ENCODE measurements at regions not wholly inside any gene's neighbourhood (a gene's known extent, or its start where the extent isn't known, plus 50 kb on each side); places are given as distances from the start of the nearest gene placed in this dataset.

- no peak for TF ChIP-seq ELK1 (IDR thresholded peaks at IDR 0.05; ENCODE audit: low read depth, low read length)
- no peak for TF ChIP-seq KDM5A (IDR thresholded peaks at IDR 0.05)
- TF ChIP-seq GATA3 (IDR thresholded peaks at IDR 0.05; ENCODE audit: borderline replicate concordance): peak; percentile 24; the same call in 1 of the 2 replicates
- no peak for TF ChIP-seq RCOR1 (IDR thresholded peaks at IDR 0.05; ENCODE audit: low read depth, low read length)
- peak; percentile 44; the same call in 1 of the 2 replicates for TF ChIP-seq E2F6 (IDR thresholded peaks at IDR 0.05; ENCODE audit: borderline replicate concordance, low read depth)
- no peak for TF ChIP-seq MYC (IDR thresholded peaks at IDR 0.05; ENCODE audit: borderline replicate concordance, low read length)
- TF ChIP-seq USF2 (IDR thresholded peaks at IDR 0.05): no peak
- no peak for TF ChIP-seq ATOH8 (CRISPR knock-in tag; IDR thresholded peaks at IDR 0.05; ENCODE audit: low read depth)
- TF ChIP-seq TP53 (CRISPR knock-in tag; IDR thresholded peaks at IDR 0.05): no peak
- no peak for TF ChIP-seq TFCP2L1 (CRISPR knock-in tag; IDR thresholded peaks at IDR 0.05)
- peak; percentile 61; the same call in 1 of the 2 replicates for TF ChIP-seq MAX (IDR thresholded peaks at IDR 0.05)
- no peak for TF ChIP-seq JUNB (IDR thresholded peaks at IDR 0.05)
- TF ChIP-seq CTCF (IDR thresholded peaks at IDR 0.05): no peak
- no peak for TF ChIP-seq FOSL2 (IDR thresholded peaks at IDR 0.05)
- peak; percentile 35; the same call in 1 of the 2 replicates for TF ChIP-seq FOSL2 (CRISPR knock-in tag; IDR thresholded peaks at IDR 0.05)
- no peak for TF ChIP-seq SMC3 (IDR thresholded peaks at IDR 0.05)
- TF ChIP-seq MAZ (IDR thresholded peaks at IDR 0.05; ENCODE audit: borderline replicate concordance, low read depth, low read length): no peak
- no peak for TF ChIP-seq ZC3H11A (IDR thresholded peaks at IDR 0.05)
Measured at GRCh38 chrX:1084689-1085088, 127.8 kb downstream of the CRLF2 start (continued).

GRCh38 chrX:1076871-1077651 lies 135.4 kb downstream of the CRLF2 start:
- H3K9me3 ChIP-seq: no peaks in the 10 kb centered on the region; the same call in 2 of the 3 replicates
- 68% methylated on average over 29 of the region's 29 CpGs for WGBS (ENCODE audit: missing lambda C conversion rate)
- DNase-seq (ENCODE audit: low read depth in 1 of 2, low spot score in 1 of 2) (no peak), ATAC-seq (peak; percentile 30 to 51; a peak in 4 of 6 replicates), FAIRE-seq (no peak)
- H3K27ac ChIP-seq: no peak overlapping the region
- POLR2A ChIA-PET: no interaction called here
- CTCF ChIA-PET: no interaction called here
- H3K4me2 ChIP-seq: no peak overlapping the region
- H3K4me3 ChIP-seq: no peak overlapping the region
- no peaks in the 10 kb centered on the region for H3K4me1 ChIP-seq
- TF ChIP-seq PBX3 (IDR thresholded peaks at IDR 0.05) (no peak), HOXB5 (CRISPR knock-in tag; IDR thresholded peaks at IDR 0.05) (no peak), REST (IDR thresholded peaks at IDR 0.05) (no peak), EP300 (IDR thresholded peaks at IDR 0.05) (no peak), FOXS1 (CRISPR knock-in tag; IDR thresholded peaks at IDR 0.05) (no peak), RFX5 (IDR thresholded peaks at IDR 0.05) (no peak), HOXA7 (CRISPR knock-in tag; IDR thresholded peaks at IDR 0.05) (no peak), ZNF302 (CRISPR knock-in tag; IDR thresholded peaks at IDR 0.05) (no peak), ZC3H11A (IDR thresholded peaks at IDR 0.05) (no peak), NR3C1 (IDR thresholded peaks at IDR 0.05) (no peak), MAFK (IDR thresholded peaks at IDR 0.05; ENCODE audit: partially characterized antibody) (no peak), E2F6 (IDR thresholded peaks at IDR 0.05; ENCODE audit: borderline replicate concordance, low read depth) (no peak), KDM5A (IDR thresholded peaks at IDR 0.05) (no peak)
